A673 (cell line): ENCODE measurements at regions not wholly inside any gene's neighbourhood (a gene's known extent, or its start where the extent isn't known, plus 50 kb on each side); places are given as distances from the start of the nearest gene placed in this dataset.

Experiments used
- CTCF ChIP-seq: fragments of 300-800, 200-600 bp; sonication (generic); conservative IDR thresholded peaks from 2 replicates; pipeline ENCODE4 v1.5.1; 2017; ENCODE audit warnings: low read depth, mild to moderate bottlenecking, antibody characterized with exemption, low read length, moderate library complexity, mixed read lengths
- EZH2 ChIP-seq: fragments of 200-600 bp; sonication (generic); IDR thresholded peaks from 2 replicates; pipeline ENCODE4 v1.6.1; 2017; ENCODE audit warnings: borderline replicate concordance, low read depth, mild to moderate bottlenecking, mixed read lengths, antibody characterized with exemption, low read length; ENCODE audit not compliant: poor library complexity, severe bottlenecking

DNA sequence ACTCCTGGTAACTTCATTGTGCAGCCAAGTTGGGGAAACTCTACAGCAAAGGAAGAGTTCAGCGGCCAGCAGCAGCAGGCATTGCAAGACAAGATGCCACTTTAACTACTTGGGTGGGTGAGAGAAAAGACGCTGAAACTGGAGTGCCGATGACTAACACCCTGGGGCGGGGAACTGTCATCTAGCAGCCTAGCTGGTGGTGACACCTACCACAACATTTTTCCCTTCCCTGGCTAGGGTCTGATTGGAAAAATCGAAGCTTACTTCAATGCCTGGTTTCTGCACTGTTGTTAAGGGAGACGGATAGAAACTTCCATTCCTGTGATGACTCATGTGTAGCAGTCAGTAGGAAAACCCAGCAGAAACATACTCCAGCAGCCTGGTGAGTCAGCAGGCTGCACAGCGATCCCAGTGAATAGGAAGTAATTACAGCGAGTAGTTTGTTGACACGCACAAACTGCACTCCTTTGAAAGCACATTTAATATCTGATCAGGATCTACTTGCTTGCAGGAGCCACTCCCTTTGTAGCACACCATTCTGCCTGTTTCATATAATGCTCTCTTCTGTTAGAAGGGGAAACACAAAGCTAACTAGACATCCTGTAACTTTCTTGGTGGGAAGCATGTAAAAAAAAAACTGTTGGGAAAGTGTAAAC is 62.1 kb upstream of the MAPRE2 start:
- TF ChIP-seq CTCF (no peak), EZH2 (no peak)
